Adrenal gland (tissue), 9 donors: ENCODE measurements at regions not wholly inside any gene's neighbourhood (a gene's known extent, or its start where the extent isn't known, plus 50 kb on each side); places are given as distances from the start of the nearest gene placed in this dataset.
A peak's percentile ranks its signal among the peaks of the same experiment; 100 is the strongest.

Experiments used
- DNase-seq, 7 donors: peaks; one replicate each; pipeline ENCODE4 v3.0.0-alpha.2; 2019 to 2020
- H3K27ac ChIP-seq, 5 donors: fragments of 200-600 bp; sonication (generic) in 4 of 5; 1 replicate in 3 of 5; 2 replicates in 2 of 5; pipeline versions ENCODE4 v1.5.1 to v1.8.0; 2016 to 2020; ENCODE audit warnings: mild to moderate bottlenecking in 1 of 5
- H3K27me3 ChIP-seq: fragments of 200-600 bp; 2 replicates; pipeline ENCODE4 v1.8.0; 2021
- H3K36me3 ChIP-seq, 2 donors: fragments of 200-600 bp; replicated peaks in 1 of 2; 1 replicate in 1 of 2; 2 replicates in 1 of 2; pipeline versions ENCODE4 v1.5.1 to v1.8.0; 2018 to 2022
- H3K4me1 ChIP-seq, 2 donors: fragments of 200-600 bp; replicated peaks in 1 of 2; 1 replicate in 1 of 2; 2 replicates in 1 of 2; pipeline versions ENCODE4 v1.5.1 to v1.8.0; 2018 to 2021
- H3K4me3 ChIP-seq, 4 donors: fragments of 200-600 bp; sonication (generic) in 3 of 4; one replicate each; pipeline ENCODE4 v1.5.1; 2016 to 2018
- H3K9me3 ChIP-seq, 3 donors: fragments of 200-600 bp; sonication (generic) in 1 of 3; replicated peaks in 1 of 3; 1 replicate in 2 of 3; 2 replicates in 1 of 3; pipeline versions ENCODE4 v1.5.1 to v1.8.0; 2016 to 2021
- POLR2A ChIP-seq, 2 donors: fragments of 450-650 bp; IDR thresholded peaks; one replicate each; pipeline ENCODE4 v1.6.1; 2017; ENCODE audit warnings: antibody characterized with exemption in 2 of 2, mild to moderate bottlenecking in 2 of 2, moderate library complexity in 1 of 2
- WGBS, 4 donors: extraction: QIAGEN DNeasy Blood & Tissue Kit in 2 of 4; methylation state at CpG; one replicate each; pipeline versions ENCODE4 v1.1.5 to v1.1.7; 2013 to 2017; 5-methylcytosine and 5-hydroxymethylcytosine counted together
- intact Hi-C, 2 donors: fragments of 100-400 bp; cut with DNase I; formaldehyde crosslinking; loops; one replicate each; pipeline versions ENCODE4 v1.14.1 to v1.15.0; 2022 to 2023
- TF ChIP-seq, protein P1 (sequence below), 6 experiments: fragments of 450-650 bp in 4 of 6; fragments of 200-600 bp in 2 of 6; sonication (generic) in 1 of 6; IDR thresholded peaks; 1 replicate in 5 of 6; 2 replicates in 1 of 6; pipeline versions ENCODE4 v1.5.1 to v1.8.0; 2016 to 2021; ENCODE audit warnings: antibody characterized with exemption in 6 of 6, mild to moderate bottlenecking in 2 of 6, moderate library complexity in 1 of 6
- donor health status: healthy with polysubstance abuse.
- donor health status: Bipolar disorder and iron deficiency.
- donor health status: DM: yes; HTN: yes; CAD: no.
- donor health status: DM: no; HTN: no; CAD: no.
- donor health status: DM: no; HTN: no; CAD: no.

- 0 to 7% (median 3%) methylated on average over 3 of the region's 3 CpGs for WGBS, 4 donors
- H3K4me1 ChIP-seq: no peaks in the 10 kb centered on the region
- peak in 6 of 7 donors; percentile 23 to 56 (median 34) for DNase-seq
- intact Hi-C loops: loop anchor here in 1 of 2 donors (5.0 kb wide), 1 partner anchor 201 kb away; no protein-coding TSS in a partner anchor
- no peak overlapping the region for H3K27ac ChIP-seq
- TF ChIP-seq, protein P1, sequence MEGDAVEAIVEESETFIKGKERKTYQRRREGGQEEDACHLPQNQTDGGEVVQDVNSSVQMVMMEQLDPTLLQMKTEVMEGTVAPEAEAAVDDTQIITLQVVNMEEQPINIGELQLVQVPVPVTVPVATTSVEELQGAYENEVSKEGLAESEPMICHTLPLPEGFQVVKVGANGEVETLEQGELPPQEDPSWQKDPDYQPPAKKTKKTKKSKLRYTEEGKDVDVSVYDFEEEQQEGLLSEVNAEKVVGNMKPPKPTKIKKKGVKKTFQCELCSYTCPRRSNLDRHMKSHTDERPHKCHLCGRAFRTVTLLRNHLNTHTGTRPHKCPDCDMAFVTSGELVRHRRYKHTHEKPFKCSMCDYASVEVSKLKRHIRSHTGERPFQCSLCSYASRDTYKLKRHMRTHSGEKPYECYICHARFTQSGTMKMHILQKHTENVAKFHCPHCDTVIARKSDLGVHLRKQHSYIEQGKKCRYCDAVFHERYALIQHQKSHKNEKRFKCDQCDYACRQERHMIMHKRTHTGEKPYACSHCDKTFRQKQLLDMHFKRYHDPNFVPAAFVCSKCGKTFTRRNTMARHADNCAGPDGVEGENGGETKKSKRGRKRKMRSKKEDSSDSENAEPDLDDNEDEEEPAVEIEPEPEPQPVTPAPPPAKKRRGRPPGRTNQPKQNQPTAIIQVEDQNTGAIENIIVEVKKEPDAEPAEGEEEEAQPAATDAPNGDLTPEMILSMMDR (IDR thresholded peaks at IDR 0.05): peak; percentile 53 to 85 (median 73)
- TF ChIP-seq POLR2A (IDR thresholded peaks at IDR 0.05): no peak
- no peak overlapping the region for H3K4me3 ChIP-seq
- no peaks in the 10 kb centered on the region for H3K9me3 ChIP-seq
- H3K36me3 ChIP-seq: peaks cover 0 to 5% of the 10 kb centered on the region in 2 donors
- H3K27me3 ChIP-seq: no peaks in the 10 kb centered on the region
Observed at GRCh38 chr6:166786704-166787293, 159.7 kb upstream of the RPS6KA2 start.

DNA sequence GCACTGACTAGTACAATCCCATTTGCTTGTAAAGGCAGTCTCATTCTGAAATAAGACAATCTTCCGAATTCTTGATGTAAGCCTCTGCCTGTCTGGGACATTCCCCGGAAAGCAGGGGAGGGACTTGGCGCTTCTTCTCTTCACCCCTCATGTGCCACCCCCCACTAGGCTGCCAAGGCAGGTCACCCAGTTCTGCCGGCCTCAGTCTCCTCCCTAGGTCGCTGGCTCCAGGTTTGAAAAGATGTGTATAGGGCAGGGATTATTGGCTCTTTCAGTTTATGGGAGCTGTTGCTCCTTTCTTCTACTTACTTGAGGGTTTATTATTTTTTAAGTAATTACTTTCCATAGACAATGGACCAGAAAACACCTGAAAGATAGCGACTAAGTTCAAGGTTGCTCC, 158.1 kb upstream of the RPS6KA2 start:
- no peak for DNase-seq
- intact Hi-C loops: loop anchor here in 1 of 2 donors (5.0 kb wide), 1 partner anchor 202 kb away; no protein-coding TSS in a partner anchor
- H3K27ac ChIP-seq: no peak overlapping the region
- H3K36me3 ChIP-seq: peaks cover 0 to 5% of the 10 kb centered on the region in 2 donors
- no peaks in the 10 kb centered on the region for H3K27me3 ChIP-seq
- no peak overlapping the region for H3K4me3 ChIP-seq
- H3K4me1 ChIP-seq: no peaks in the 10 kb centered on the region
- no peaks in the 10 kb centered on the region for H3K9me3 ChIP-seq
- WGBS, 4 donors: 66 to 80% (median 73%) methylated on average over 6 of the region's 6 CpGs
- TF ChIP-seq, protein P1 (IDR thresholded peaks at IDR 0.05): no peak
- no peak for TF ChIP-seq POLR2A (IDR thresholded peaks at IDR 0.05)

GRCh38 chr6:166784691-166785090, 157.6 kb upstream of the RPS6KA2 start:
- intact Hi-C loops: loop anchor here (5.0 kb wide), 3 partner anchors 203 to 363 kb away; no protein-coding TSS in a partner anchor
- Histone ChIP-seq H3K4me1 (no peaks in the 10 kb centered on the region), H3K36me3 (peaks cover 0 to 5% of the 10 kb centered on the region in 2 donors), H3K9me3 (no peaks in the 10 kb centered on the region), H3K27ac (no peak overlapping the region), H3K4me3 (no peak overlapping the region), H3K27me3 (no peaks in the 10 kb centered on the region)
- no peak for DNase-seq
- TF ChIP-seq, protein P1 (IDR thresholded peaks at IDR 0.05): no peak
- no peak for TF ChIP-seq POLR2A (IDR thresholded peaks at IDR 0.05)
- WGBS, 4 donors: 72 to 77% (median 74%) methylated on average over 6 to 7 of the region's 7 CpGs

GRCh38 chr6:166782520-166782919, 155.5 kb upstream of the RPS6KA2 start:
- intact Hi-C loops: loop anchor here (5.0 kb wide), 2 partner anchors 360 to 365 kb away; no protein-coding TSS in a partner anchor
- TF ChIP-seq, protein P1 (IDR thresholded peaks at IDR 0.05): no peak
- TF ChIP-seq POLR2A (IDR thresholded peaks at IDR 0.05): no peak
- H3K9me3 ChIP-seq: no peaks in the 10 kb centered on the region
- H3K27ac ChIP-seq: no peak overlapping the region
- peaks cover 0 to 5% of the 10 kb centered on the region in 2 donors for H3K36me3 ChIP-seq
- no peaks in the 10 kb centered on the region for H3K4me1 ChIP-seq
- 60 to 84% (median 78%) methylated on average over 4 to 10 of the region's 10 CpGs for WGBS, 4 donors
- DNase-seq: no peak
- H3K27me3 ChIP-seq: no peaks in the 10 kb centered on the region
- no peak overlapping the region for H3K4me3 ChIP-seq
